ENCODE measurements at regions not wholly inside any gene's neighbourhood (a gene's known extent, or its start where the extent isn't known, plus 50 kb on each side); places are given as distances from the start of the nearest gene placed in this dataset.
"Not testable (repeated sequence)": the region's sequence is repeated elsewhere in the genome, so short reads cannot be mapped to it uniquely, and the experiment has no call there.

GRCh38 chr6:130672153-130672552 is 155.1 kb upstream of the SMLR1 start:
- no peak for DNase-seq (ENCODE audit: low read depth, low spot score)

- DNase-seq (ENCODE audit: low read depth, low spot score): no peak
Measured at GRCh38 chr6:130674604-130675003, 152.6 kb upstream of the SMLR1 start.

DNA sequence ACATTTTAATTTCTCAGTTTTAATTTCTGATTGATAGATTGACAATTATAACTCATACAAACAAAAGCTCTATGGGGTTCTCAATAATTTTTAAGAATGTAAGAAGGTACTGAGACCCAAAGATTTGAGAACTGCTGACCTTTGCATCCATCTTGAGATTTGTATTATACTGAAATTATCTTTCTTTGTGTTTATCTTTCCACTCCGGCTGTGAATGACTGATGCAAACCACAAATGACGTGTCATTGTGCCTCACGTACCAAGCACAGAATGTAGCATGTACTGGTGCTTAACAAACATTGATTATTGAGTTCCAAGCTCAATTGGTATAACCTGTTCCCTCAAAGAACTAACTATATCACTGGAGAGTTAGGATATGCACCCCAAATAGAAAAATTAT is 152.1 kb upstream of the SMLR1 start:
- DNase-seq (ENCODE audit: low read depth, low spot score): peak; percentile 22

GRCh38 chr6:130676077-130676772 is 151.0 kb upstream of the SMLR1 start:
- DNase-seq (ENCODE audit: low read depth, low spot score): peak; percentile 27

DNA sequence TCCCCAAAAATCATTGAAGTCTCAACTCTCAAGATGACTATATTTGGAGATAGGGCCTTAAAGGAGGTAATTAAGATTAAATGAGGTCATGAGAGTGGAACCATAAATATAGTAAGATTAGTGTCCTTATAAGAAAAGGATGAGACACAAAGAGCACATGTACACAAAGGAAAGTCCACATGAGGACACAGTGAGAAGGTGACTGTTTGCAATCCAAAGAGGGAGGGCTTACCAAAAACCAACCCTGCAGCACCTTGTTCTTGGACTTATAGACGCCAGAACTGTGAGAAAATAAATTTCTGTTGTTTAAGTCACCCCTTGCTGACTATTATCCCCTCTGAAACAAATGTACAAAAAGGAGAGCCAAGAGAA is 150.4 kb upstream of the SMLR1 start:
- no peak for DNase-seq (ENCODE audit: low read depth, low spot score)

- DNase-seq (ENCODE audit: low read depth, low spot score): no peak
Measured at GRCh38 chr6:130677312-130677711, 149.9 kb upstream of the SMLR1 start.

DNA sequence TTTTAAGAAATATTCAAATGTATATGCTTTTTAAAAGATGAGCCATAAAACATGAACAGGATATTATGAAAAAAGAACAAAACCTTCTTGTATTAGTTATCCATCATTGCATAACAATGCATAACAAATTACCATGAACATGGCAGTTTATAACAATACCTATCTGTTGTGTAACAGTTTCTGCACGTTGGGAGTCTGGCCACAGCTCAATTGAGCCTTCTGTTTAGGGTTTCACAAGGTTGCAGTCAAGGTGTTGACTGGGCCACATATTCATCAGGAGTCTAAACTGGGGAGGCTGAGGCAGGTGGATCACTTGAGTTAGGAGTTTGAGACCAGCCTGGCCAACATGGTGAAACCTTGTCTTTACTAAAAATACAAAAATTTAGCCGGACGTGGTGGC is 149.4 kb upstream of the SMLR1 start:
- DNase-seq (ENCODE audit: low read depth, low spot score): no peak

DNA sequence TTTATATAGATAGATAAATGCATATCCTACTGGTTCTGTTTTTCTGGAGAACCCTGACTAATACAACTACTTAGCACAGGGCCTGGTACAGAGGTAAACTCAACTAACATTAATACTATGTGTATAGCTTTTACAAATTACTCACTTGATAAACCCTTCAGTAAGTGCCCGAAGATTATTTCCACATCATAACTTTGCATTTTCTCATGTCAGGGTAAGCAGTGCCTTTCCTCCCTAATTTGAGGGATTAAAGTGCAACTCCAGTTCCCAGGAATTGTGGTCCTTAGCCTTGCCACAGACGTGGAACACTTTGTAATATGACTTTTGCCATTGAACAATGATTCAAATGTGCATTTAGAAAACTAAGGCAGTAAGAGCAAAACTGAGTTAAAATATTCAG is 147.5 kb upstream of the SMLR1 start:
- peak; percentile 15 for DNase-seq (ENCODE audit: low read depth, low spot score)

DNA sequence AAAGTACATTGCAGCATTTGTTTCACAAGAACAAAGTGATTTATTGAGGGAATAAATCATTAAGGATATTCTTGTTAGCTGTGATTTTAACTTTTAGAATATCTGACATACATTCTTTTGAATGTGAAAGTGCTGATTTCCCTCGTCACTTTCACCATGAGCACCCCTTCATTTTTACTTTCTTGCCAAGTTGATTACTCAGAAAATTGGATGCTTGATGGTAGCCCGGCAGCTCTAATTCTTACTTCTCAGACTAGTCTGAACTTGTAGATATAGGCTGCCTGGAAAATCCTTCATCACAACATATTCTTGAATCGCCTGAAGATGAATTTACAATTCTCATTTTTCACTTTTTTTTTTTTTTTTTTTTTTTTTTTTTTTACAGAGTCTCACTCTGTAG is 147.1 kb upstream of the SMLR1 start:
- DNase-seq (ENCODE audit: low read depth, low spot score): peak; percentile 17

GRCh38 chr6:130681028-130681427 is 146.2 kb upstream of the SMLR1 start:
- DNase-seq (ENCODE audit: low read depth, low spot score): peak; percentile 14

DNA sequence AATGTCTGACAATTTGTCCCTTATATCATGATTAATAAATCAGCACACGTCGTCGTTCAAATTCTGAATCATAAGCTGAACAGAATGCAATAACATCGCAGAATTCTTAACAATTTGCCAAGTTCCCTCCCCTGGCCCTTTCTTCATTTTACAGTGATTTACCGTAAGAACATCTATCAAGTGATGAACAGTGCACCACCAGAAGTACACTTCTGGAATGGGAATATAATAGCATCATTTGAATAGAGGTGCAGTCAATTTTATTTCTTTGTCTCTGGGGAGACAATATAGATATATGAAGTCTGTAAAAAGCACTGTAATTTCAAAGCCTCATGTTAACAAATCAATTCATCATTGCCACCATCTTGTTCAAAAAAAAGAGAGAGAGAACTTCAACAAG is 145.1 kb upstream of the SMLR1 start:
- no peak for DNase-seq (ENCODE audit: low read depth, low spot score)

DNA sequence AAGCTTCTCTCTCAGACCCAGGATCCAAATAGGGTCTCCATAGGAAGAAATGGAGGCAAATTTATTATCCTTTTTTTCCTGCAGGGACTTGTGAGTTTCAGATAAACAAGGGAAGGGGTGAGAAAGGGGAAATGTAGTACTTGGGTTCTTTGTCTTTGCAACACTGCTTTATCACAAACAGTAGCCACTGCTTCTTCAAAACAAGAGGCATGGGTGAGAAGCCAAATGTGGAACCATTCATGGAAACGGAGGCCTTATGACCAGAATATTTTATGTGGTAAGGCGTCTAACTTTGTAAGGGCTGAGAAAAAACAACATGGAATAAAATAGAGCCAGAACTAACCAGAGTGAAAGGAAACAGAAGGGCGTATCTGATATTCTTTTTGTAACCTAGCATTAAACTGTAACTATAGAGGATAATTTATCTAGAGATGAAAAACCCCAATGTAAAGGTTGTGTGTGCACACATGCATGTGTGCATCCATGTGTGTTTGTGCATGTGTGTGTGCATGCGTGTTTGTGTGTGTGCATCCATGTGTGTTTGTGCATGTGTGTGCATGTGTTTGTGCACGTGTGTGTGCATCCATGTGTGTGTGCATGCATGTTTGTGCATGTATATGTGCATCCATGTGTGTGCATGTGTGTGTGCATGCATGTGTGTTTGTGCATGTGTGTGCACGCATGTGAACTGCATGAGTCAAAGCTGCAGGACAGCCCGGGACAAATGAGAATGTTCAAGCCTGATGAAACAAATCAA is 143.3 kb upstream of the SMLR1 start:
- no peak for DNase-seq (ENCODE audit: low read depth, low spot score)

DNA sequence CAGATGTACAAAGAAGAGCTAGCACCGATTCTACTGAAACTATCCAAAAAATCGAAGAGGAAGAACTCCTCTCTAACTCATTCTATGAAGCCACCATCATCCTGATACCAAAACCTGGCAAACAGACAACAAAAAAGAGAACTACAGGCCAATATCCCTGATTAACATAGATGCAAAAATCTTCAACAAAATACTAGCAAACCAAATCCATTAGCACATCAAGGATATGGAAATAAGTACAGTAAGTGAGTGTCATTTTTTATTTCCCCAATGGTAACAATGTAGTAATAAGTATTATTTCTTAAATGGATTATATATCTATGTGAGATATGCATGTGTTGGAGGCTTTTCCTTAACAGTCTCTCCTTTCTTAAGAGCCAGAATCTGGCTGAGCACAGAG is 134.5 kb upstream of the SMLR1 start:
- DNase-seq (ENCODE audit: low read depth, low spot score): no peak

GRCh38 chr6:130693944-130694343 is 133.3 kb upstream of the SMLR1 start:
- no peak for DNase-seq (ENCODE audit: low read depth, low spot score)

- no peak for DNase-seq (ENCODE audit: low read depth, low spot score)
Measured at GRCh38 chr6:130694606-130695005, 132.6 kb upstream of the SMLR1 start.

GRCh38 chr6:130696806-130697205 is 130.4 kb upstream of the SMLR1 start:
- no peak for DNase-seq (ENCODE audit: low read depth, low spot score)

DNA sequence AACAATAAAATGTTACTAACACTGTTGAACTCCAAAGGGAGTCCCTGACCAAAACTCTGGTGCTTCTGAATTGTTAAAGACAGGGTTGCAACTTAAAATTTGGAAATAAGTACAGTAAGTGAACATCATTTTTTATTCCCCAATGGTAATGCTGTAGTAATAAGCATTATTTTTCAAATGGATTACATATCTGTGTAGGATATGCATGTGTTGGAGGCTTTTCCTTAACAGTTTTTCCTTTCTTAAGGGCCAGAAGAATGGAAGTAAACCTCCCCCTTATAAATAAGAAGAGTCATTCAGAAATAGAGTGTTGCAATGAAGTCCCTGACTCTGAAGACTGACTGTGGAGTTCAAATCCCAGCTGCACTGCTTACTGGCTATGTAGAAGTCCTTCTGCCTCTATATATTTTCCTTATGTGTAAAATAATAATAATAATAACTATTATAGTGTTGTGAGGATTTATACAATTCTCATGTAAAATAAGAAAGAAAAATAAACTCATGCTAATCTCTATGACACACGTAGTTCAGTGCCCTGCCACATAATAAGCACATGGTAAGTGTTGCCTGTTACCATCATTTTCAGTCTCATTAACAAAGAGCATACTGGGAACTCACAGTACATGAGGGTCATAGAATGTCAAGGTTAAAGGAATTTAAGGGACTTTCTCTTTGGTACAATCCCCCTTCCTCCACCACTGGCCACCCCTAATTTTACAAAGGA is 129.8 kb upstream of the SMLR1 start:
- DNase-seq (ENCODE audit: low read depth, low spot score): no peak

- DNase-seq (ENCODE audit: low read depth, low spot score): peak; percentile 71
Measured at GRCh38 chr6:130697995-130698535, 129.1 kb upstream of the SMLR1 start.

DNA sequence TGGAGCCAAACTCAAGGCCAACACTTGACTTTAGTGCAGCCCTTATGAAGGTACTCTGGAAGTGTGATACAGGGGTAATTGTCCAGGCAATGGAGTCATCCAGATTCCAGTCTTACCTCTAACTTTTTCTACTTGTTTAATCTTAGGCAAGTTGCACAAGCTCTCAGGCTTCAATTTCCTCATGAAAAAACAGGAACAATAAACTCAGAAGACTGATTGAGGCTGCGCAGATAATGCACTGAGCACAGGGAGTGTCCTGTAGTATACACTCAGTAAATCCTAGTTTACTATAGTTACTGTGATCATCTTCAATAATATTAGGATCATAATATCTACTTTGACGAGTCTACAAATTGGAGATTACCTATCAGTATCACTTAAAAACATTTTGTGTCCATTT is 127.5 kb upstream of the SMLR1 start:
- no peak for DNase-seq (ENCODE audit: low read depth, low spot score)

DNA sequence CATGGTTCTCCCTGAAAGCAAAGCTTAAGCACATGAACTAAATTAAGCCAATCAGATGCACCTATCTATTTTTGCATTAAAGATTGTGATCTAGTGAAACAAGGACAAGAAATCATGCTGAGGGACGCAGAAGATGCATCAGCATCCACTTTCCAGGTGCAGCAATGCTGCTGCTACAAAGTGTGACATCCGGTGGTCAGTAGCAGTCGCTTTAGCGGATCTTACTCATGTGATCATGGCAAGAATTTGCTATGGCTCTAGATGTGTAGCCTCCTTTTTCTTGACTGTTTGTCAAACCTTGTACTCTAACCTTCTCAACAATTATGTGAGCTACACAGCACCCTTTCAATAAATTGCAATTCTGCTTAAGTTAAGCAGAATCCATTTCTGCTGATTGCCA is 126.8 kb upstream of the SMLR1 start:
- no peak for DNase-seq (ENCODE audit: low read depth, low spot score)

GRCh38 chr6:130708338-130708737 is 118.9 kb upstream of the SMLR1 start:
- DNase-seq (ENCODE audit: low read depth, low spot score): no peak

- not testable (repeated sequence) for DNase-seq (ENCODE audit: low read depth, low spot score)
Measured at GRCh38 chr6:130711641-130712040, 115.6 kb upstream of the SMLR1 start.

All from astrocyte of the hippocampus (primary cell).